Suprapubic skin (tissue), 4 donors: ENCODE measurements at regions not wholly inside any gene's neighbourhood (a gene's known extent, or its start where the extent isn't known, plus 50 kb on each side); places are given as distances from the start of the nearest gene placed in this dataset.

Experiments
- EP300 ChIP-seq: sonication (generic); formaldehyde crosslinking; IDR thresholded peaks from one replicate; pipeline ENCODE4 v1.6.1; 2017; ENCODE audit warnings: antibody characterized with exemption
- POLR2A ChIP-seq, 2 donors: fragments of 450-650 bp; IDR thresholded peaks; one replicate each; pipeline ENCODE4 v1.6.1; 2017; ENCODE audit warnings: antibody characterized with exemption in 2 of 2, mild to moderate bottlenecking in 2 of 2, moderate library complexity in 2 of 2
- POLR2AphosphoS5 ChIP-seq, 3 donors: sonication (generic); formaldehyde crosslinking; IDR thresholded peaks; one replicate each; pipeline ENCODE4 v1.6.1; 2017; ENCODE audit warnings: antibody characterized with exemption in 3 of 3
- TF ChIP-seq, protein P1 (sequence below), 2 donors: fragments of 200-600 bp in 1 of 2; fragments of 450-650 bp in 1 of 2; sonication (generic) in 1 of 2; IDR thresholded peaks; one replicate each; pipeline ENCODE4 v1.5.1; 2016 to 2019; ENCODE audit warnings: antibody characterized with exemption in 2 of 2, mild to moderate bottlenecking in 1 of 2, moderate library complexity in 1 of 2

DNA sequence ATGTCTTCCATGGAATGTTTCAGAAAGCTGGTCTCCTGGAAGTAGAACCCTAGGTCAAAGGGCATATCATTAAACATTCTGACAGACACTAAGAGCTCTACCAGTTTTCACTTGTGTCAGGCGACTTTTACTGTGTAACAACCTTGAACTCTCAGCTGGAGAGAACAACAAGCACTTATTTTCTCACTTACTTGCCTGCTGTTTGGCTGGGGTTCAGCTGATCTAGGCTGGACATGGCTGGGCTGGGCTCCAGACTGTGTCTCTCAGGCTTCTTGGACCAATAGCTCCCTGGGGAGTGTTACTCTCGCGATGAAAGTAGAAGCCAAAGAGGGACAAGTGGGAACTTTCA lies 527.3 kb downstream of the SHQ1 start:
- TF ChIP-seq, protein P1, sequence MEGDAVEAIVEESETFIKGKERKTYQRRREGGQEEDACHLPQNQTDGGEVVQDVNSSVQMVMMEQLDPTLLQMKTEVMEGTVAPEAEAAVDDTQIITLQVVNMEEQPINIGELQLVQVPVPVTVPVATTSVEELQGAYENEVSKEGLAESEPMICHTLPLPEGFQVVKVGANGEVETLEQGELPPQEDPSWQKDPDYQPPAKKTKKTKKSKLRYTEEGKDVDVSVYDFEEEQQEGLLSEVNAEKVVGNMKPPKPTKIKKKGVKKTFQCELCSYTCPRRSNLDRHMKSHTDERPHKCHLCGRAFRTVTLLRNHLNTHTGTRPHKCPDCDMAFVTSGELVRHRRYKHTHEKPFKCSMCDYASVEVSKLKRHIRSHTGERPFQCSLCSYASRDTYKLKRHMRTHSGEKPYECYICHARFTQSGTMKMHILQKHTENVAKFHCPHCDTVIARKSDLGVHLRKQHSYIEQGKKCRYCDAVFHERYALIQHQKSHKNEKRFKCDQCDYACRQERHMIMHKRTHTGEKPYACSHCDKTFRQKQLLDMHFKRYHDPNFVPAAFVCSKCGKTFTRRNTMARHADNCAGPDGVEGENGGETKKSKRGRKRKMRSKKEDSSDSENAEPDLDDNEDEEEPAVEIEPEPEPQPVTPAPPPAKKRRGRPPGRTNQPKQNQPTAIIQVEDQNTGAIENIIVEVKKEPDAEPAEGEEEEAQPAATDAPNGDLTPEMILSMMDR (IDR thresholded peaks at IDR 0.05) = no peak
- TF ChIP-seq POLR2A (IDR thresholded peaks at IDR 0.05) (no peak), EP300 (no peak), POLR2AphosphoS5 (IDR thresholded peaks at IDR 0.05) (no peak)
